Neuronal stem cell (in vitro differentiated cells): ENCODE measurements at regions not wholly inside any gene's neighbourhood (a gene's known extent, or its start where the extent isn't known, plus 50 kb on each side); places are given as distances from the start of the nearest gene placed in this dataset.

ENCODE experiments used
- DNase-seq: peaks from one replicate; pipeline ENCODE4 v3.0.0-alpha.2; 2013; ENCODE audit warnings: low spot score
- H2AFZ ChIP-seq: one replicate; pipeline ENCODE4 v1.6.1; 2013; ENCODE audit warnings: mild to moderate bottlenecking, low read length, inconsistent platforms
- H2AK5ac ChIP-seq: 2 replicates; pipeline ENCODE4 v1.6.1; 2013; ENCODE audit warnings: low read depth, mild to moderate bottlenecking, inconsistent platforms, low read length, moderate library complexity, mixed read lengths
- H2BK120ac ChIP-seq: 2 replicates; pipeline ENCODE4 v1.6.1; 2013; ENCODE audit warnings: low read depth, mild to moderate bottlenecking, inconsistent platforms, low read length, moderate library complexity, mixed read lengths
- H2BK12ac ChIP-seq: one replicate; pipeline ENCODE4 v1.6.1; 2013; ENCODE audit warnings: low read length, inconsistent platforms
- H2BK15ac ChIP-seq: 2 replicates; pipeline ENCODE4 v1.6.1; 2013; ENCODE audit warnings: mild to moderate bottlenecking, low read length, inconsistent platforms, mixed read lengths
- H2BK5ac ChIP-seq: one replicate; pipeline ENCODE4 v1.6.1; 2013; ENCODE audit warnings: inconsistent platforms, mild to moderate bottlenecking, low read length, moderate library complexity
- H3K14ac ChIP-seq: one replicate; pipeline ENCODE4 v1.6.1; 2013; ENCODE audit warnings: low read length, inconsistent platforms
- H3K18ac ChIP-seq: 2 replicates; pipeline ENCODE4 v1.6.1; 2013; ENCODE audit warnings: low read length, inconsistent platforms
- H3K23ac ChIP-seq: 2 replicates; pipeline ENCODE4 v1.6.1; 2013; ENCODE audit warnings: low read depth, mild to moderate bottlenecking, mixed read lengths, low read length, inconsistent platforms; ENCODE audit not compliant: poor library complexity
- H3K27ac ChIP-seq: replicated peaks from 3 replicates; pipeline ENCODE4 v1.5.1; 2013; ENCODE audit warnings: low read length, inconsistent platforms
- H3K27me3 ChIP-seq, 3 experiments: 2 replicates each; pipeline ENCODE4 v1.6.1; 2013; ENCODE audit warnings: low read length in 3 of 3, mild to moderate bottlenecking in 2 of 3, inconsistent platforms in 1 of 3, low read depth in 1 of 3, mixed read lengths in 1 of 3, moderate library complexity in 1 of 3; ENCODE audit not compliant: control insufficient read depth in 3 of 3, insufficient read depth in 3 of 3
- H3K36me3 ChIP-seq, 2 donors: replicated peaks in 1 of 2; 2 replicates each; pipeline ENCODE4 v1.6.1; 2013; ENCODE audit warnings: low read length in 2 of 2; ENCODE audit not compliant: control insufficient read depth in 2 of 2, insufficient read depth in 2 of 2
- H3K4ac ChIP-seq: 2 replicates; pipeline ENCODE4 v1.6.1; 2013; ENCODE audit warnings: inconsistent platforms, mild to moderate bottlenecking, low read length, moderate library complexity
- H3K4me1 ChIP-seq, 2 donors: 1 replicate in 1 of 2; 2 replicates in 1 of 2; pipeline ENCODE4 v1.6.1; 2013; ENCODE audit warnings: low read length in 2 of 2, low read depth in 1 of 2; ENCODE audit not compliant: control insufficient read depth in 2 of 2, insufficient read depth in 1 of 2
- H3K4me2 ChIP-seq: one replicate; pipeline ENCODE4 v1.6.1; 2013; ENCODE audit warnings: mild to moderate bottlenecking, low read length, inconsistent platforms; ENCODE audit not compliant: insufficient read depth, poor library complexity, severe bottlenecking
- H3K4me3 ChIP-seq, 2 donors: 2 replicates each; pipeline ENCODE4 v1.5.1; 2013; ENCODE audit warnings: low read length in 2 of 2, mild to moderate bottlenecking in 2 of 2, inconsistent platforms in 1 of 2, moderate library complexity in 1 of 2
- H3K79me1 ChIP-seq: one replicate; pipeline ENCODE4 v1.6.1; 2013; ENCODE audit warnings: low read depth, mild to moderate bottlenecking, inconsistent platforms, low read length, moderate library complexity
- H3K9ac ChIP-seq: one replicate; pipeline ENCODE4 v1.6.1; 2013; ENCODE audit warnings: mild to moderate bottlenecking, low read depth, low read length, inconsistent platforms; ENCODE audit not compliant: poor library complexity
- H3K9me3 ChIP-seq, 2 donors: replicated peaks in 1 of 2; 2 replicates each; pipeline versions ENCODE3 to v1.6.1; 2013; ENCODE audit warnings: low read length in 2 of 2, mild to moderate bottlenecking in 2 of 2, inconsistent platforms in 1 of 2, low read depth in 1 of 2, mixed read lengths in 1 of 2, moderate library complexity in 1 of 2; ENCODE audit not compliant: control insufficient read depth in 2 of 2, insufficient read depth in 1 of 2
- H4K8ac ChIP-seq: one replicate; pipeline ENCODE4 v1.6.1; 2013; ENCODE audit warnings: low read depth, mild to moderate bottlenecking, inconsistent platforms, low read length, moderate library complexity
- H4K91ac ChIP-seq: one replicate; pipeline ENCODE4 v1.6.1; 2013; ENCODE audit warnings: low read length, low read depth, mild to moderate bottlenecking, inconsistent platforms; ENCODE audit not compliant: poor library complexity
- WGBS, 2 donors: extraction: QIAGEN DNeasy Blood & Tissue Kit; methylation state at CpG; one replicate each; pipeline ENCODE4 v1.1.7; 2013; ENCODE audit warnings: missing lambda C conversion rate in 2 of 2, mixed read lengths in 1 of 2; ENCODE audit not compliant: insufficient read length in 2 of 2, insufficient replicate concordance in 1 of 2; ENCODE audit errors: extremely low coverage in 2 of 2; 5-methylcytosine and 5-hydroxymethylcytosine counted together

DNA sequence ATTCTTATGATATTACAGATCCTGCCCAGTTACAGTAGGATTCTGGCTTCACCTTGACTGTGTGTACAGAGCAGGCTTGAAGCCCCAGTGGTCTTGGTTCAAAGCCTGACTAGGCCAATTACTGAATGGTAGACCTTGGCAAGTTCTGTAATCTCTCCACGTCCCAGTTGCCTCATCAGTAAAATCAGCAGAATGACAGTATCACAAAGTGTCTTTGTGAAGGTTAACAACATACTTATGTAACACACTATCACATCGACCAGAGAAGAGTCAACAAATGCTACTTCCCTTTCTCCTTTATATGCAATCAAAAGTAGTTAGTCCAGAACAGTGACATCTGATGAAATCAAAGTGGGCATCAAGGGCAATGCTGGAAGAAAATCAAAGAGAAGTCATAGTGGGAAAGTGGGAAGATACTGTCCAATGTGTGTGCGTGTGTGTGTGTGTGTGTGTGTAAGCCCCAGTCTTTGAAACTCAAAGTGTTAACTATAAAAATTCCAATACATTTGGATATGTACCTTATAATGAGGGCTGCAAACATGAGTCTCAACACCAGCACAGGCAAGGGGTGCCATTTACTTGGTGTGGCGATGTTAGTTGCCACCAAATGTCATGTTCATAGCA, 93.5 kb upstream of the EGFLAM start:
- no peak overlapping the region for H2AK5ac ChIP-seq
- no peaks in the 10 kb centered on the region for H3K27me3 ChIP-seq
- H3K4me2 ChIP-seq, result no peak overlapping the region
- no peak overlapping the region for H2BK12ac ChIP-seq
- H2BK120ac ChIP-seq, result no peak overlapping the region
- H3K9me3 ChIP-seq, result no peaks in the 10 kb centered on the region
- no CpG with 5 or more reads among the region's 4 CpGs for WGBS, 2 donors
- H2AFZ ChIP-seq, result no peak overlapping the region
- no peak overlapping the region for H2BK5ac ChIP-seq
- no peak overlapping the region for H4K8ac ChIP-seq
- H3K4me1 ChIP-seq, result no peaks in the 10 kb centered on the region
- no peak overlapping the region for H3K14ac ChIP-seq
- no peak overlapping the region for H3K18ac ChIP-seq
- H3K36me3 ChIP-seq, result no peaks in the 10 kb centered on the region
- no peak overlapping the region for H3K27ac ChIP-seq
- H4K91ac ChIP-seq, result no peak overlapping the region
- no peak overlapping the region for H3K4me3 ChIP-seq
- H3K9ac ChIP-seq, result no peak overlapping the region
- H3K79me1 ChIP-seq, result no peaks in the 10 kb centered on the region
- no peak for DNase-seq
- H2BK15ac ChIP-seq, result no peak overlapping the region
- no peak overlapping the region for H3K23ac ChIP-seq
- no peak overlapping the region for H3K4ac ChIP-seq

DNA sequence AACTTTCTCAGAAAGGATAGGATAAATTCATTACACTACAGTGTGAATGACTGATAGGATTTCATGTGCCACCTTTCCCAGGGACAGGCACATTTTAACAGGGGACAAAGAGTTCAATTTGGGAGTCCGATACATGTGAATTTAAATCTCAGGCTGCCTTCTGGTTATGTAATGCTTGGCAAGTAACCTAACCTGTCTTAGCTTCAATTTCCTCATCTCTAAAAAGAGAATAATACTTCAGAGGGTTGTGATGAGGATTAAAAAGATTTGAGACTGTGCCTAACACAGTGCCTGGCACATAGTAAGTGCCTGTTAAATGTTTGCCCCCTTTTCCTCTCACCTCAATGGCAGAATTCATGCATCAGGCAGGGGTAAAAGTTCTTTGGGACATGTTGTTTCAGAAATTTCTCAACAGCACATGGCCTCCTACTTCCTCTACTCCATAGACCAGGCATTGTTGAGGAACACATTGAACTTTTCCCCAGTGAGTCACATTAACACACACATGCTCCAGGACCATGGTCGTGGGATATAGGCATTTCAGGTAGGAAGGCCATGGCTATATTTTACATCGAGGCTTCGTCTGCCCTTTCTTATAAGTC, 94.6 kb upstream of the EGFLAM start:
- Histone ChIP-seq H3K79me1 (no peaks in the 10 kb centered on the region), H2AK5ac (no peak overlapping the region), H4K8ac (no peak overlapping the region), H2AFZ (no peak overlapping the region), H4K91ac (no peak overlapping the region), H3K27me3 (no peaks in the 10 kb centered on the region), H3K9ac (no peak overlapping the region), H2BK12ac (no peak overlapping the region), H3K18ac (no peak overlapping the region), H3K9me3 (no peaks in the 10 kb centered on the region), H3K36me3 (no peaks in the 10 kb centered on the region), H3K4me2 (no peak overlapping the region), H3K4me3 (no peak overlapping the region), H3K23ac (no peak overlapping the region), H2BK120ac (no peak overlapping the region), H3K4ac (no peak overlapping the region), H2BK5ac (no peak overlapping the region), H3K27ac (no peak overlapping the region), H3K4me1 (no peaks in the 10 kb centered on the region), H3K14ac (no peak overlapping the region), H2BK15ac (no peak overlapping the region)
- no CpG with 5 or more reads among the region's 4 CpGs for WGBS, 2 donors
- no peak for DNase-seq

- Histone ChIP-seq H4K91ac (no peak overlapping the region), H3K27me3 (no peaks in the 10 kb centered on the region), H4K8ac (no peak overlapping the region), H3K4ac (no peak overlapping the region), H3K36me3 (no peaks in the 10 kb centered on the region), H3K4me2 (no peak overlapping the region), H3K23ac (no peak overlapping the region), H3K27ac (no peak overlapping the region), H3K79me1 (no peaks in the 10 kb centered on the region), H2BK15ac (no peak overlapping the region), H2AK5ac (no peak overlapping the region), H2BK5ac (no peak overlapping the region), H3K9ac (no peak overlapping the region), H3K9me3 (no peaks in the 10 kb centered on the region), H3K4me1 (no peaks in the 10 kb centered on the region), H3K18ac (no peak overlapping the region), H3K4me3 (no peak overlapping the region), H2BK12ac (no peak overlapping the region), H3K14ac (no peak overlapping the region), H2BK120ac (no peak overlapping the region), H2AFZ (no peak overlapping the region)
- no peak for DNase-seq
- no CpG with 5 or more reads among the region's 4 CpGs for WGBS, 2 donors
These were observed 95.7 kb upstream of the EGFLAM start for GRCh38 chr5:38162625-38163024.

- no peak overlapping the region for H3K27ac ChIP-seq
- no peak overlapping the region for H3K4me3 ChIP-seq
- H3K18ac ChIP-seq, result no peak overlapping the region
- no peaks in the 10 kb centered on the region for H3K4me1 ChIP-seq
- no peak overlapping the region for H2AFZ ChIP-seq
- no peak overlapping the region for H3K4me2 ChIP-seq
- H3K23ac ChIP-seq, result no peak overlapping the region
- H2BK12ac ChIP-seq, result no peak overlapping the region
- no peak overlapping the region for H2AK5ac ChIP-seq
- H3K14ac ChIP-seq, result no peak overlapping the region
- no peak for DNase-seq
- no CpG with 5 or more reads among the region's 2 CpGs for WGBS, 2 donors
- H2BK120ac ChIP-seq, result no peak overlapping the region
- no peak overlapping the region for H2BK5ac ChIP-seq
- no peak overlapping the region for H4K8ac ChIP-seq
- no peaks in the 10 kb centered on the region for H3K79me1 ChIP-seq
- no peak overlapping the region for H4K91ac ChIP-seq
- no peak overlapping the region for H3K4ac ChIP-seq
- H3K36me3 ChIP-seq, result no peaks in the 10 kb centered on the region
- H2BK15ac ChIP-seq, result no peak overlapping the region
- no peaks in the 10 kb centered on the region for H3K27me3 ChIP-seq
- no peak overlapping the region for H3K9ac ChIP-seq
- H3K9me3 ChIP-seq, result no peaks in the 10 kb centered on the region
These were observed 101.3 kb upstream of the EGFLAM start for GRCh38 chr5:38157024-38157423.
